Fibroblast of peridontal ligament (primary cell): ENCODE measurements at regions not wholly inside any gene's neighbourhood (a gene's known extent, or its start where the extent isn't known, plus 50 kb on each side); places are given as distances from the start of the nearest gene placed in this dataset.
A peak's percentile ranks its signal among the peaks of the same experiment; 100 is the strongest.
"Not testable (repeated sequence)": the region's sequence is repeated elsewhere in the genome, so short reads cannot be mapped to it uniquely, and the experiment has no call there.

Source experiments
- DNase-seq: peaks from one replicate; pipeline ENCODE4 v3.0.0-alpha.2; 2010; ENCODE audit errors: extremely low read depth

- not testable (repeated sequence) for DNase-seq
Observed at GRCh38 chr18:73324187-73324831, 456.5 kb upstream of the NETO1 start.

DNA sequence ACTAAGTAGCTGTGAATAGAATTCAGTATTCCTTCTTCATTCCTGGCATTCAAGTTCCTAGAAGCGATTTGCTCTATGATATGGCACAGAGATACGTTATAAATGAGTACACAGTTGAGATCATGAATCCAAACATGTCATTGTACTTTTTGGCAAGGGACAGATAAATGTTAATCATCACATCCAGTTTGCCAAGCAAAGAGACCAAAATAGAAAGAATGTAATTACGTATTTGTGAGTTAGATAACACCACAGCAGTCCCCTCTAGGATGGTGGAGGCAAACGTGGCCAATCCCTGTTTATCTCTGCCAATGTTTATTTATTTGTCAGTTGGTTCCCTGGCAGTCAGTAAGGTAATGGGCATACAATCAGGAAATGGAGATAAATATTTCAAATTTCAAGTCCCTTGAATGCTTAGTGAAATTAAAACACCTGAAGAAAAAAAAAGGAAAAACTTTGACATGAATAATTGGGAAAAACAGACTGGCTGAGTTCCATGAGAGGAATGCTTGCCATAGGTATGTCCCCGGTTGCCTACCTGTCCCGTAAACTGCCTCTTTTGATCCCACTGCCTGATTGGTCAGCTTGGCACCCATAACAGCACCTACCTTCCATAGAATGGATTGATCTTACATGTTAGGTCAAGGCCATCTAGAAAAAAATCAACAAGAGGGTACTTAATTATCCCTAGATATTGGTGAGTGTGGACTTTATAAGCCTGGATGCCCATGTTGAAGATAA lies 451.1 kb upstream of the NETO1 start:
- peak; percentile 4 for DNase-seq

DNA sequence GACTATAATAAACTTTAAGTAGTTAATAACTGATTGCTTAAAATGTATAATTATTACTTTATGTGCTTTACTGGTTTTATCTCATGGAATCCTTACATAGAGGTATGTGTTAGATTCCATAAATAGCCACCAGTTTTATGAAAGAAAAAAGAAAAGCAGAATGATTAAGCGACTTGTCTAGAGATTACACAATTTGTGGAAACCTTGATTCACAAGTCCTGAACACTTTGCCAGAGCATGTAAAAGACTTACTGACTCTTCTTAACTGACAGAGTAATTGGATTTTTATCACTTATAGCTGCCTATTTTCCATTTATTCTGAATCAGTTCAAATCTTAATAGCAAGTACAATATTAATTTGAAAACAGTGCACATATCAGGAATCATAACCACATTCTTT lies 448.7 kb upstream of the NETO1 start:
- peak; percentile 3 for DNase-seq

DNA sequence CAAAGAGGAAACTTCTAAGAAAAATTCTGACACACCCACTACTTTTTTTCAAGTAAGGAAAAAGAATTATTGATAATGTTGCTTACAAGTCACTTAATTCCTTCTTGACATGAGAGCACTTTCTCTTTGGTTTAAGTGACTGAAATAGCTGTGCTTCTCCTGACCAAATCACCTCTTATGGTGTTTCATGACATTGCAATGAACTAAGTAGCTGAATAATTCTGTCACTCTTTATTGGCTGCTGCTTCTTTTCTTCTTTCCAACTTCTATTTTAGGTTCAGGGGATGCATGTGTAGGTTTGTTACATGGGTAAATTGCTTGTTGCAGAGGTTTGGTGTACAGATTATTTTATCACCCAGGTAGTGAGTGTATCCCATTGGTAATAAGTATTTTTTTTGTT lies 447.6 kb upstream of the NETO1 start:
- no peak for DNase-seq

GRCh38 chr18:73313476-73313875 lies 445.7 kb upstream of the NETO1 start:
- DNase-seq: no peak

DNA sequence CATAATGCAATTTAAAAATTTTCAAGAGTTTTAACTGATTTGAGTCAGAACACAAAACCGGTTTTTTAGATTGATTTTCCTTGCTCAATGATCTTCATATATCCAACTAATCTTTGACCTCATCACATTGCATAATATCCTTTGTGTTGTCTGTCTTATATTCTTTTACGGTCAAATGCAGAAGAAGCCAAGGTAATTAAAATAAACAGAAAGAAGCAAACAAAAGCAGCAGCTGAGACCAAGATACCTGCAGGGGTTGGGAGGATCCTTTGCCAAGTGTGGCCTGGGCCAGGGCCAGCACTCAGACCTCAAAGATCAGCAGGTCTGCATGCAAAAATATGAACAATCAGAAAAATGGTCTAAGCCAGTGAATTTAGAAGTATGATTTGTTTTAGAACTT lies 428.9 kb upstream of the NETO1 start:
- no peak for DNase-seq

DNA sequence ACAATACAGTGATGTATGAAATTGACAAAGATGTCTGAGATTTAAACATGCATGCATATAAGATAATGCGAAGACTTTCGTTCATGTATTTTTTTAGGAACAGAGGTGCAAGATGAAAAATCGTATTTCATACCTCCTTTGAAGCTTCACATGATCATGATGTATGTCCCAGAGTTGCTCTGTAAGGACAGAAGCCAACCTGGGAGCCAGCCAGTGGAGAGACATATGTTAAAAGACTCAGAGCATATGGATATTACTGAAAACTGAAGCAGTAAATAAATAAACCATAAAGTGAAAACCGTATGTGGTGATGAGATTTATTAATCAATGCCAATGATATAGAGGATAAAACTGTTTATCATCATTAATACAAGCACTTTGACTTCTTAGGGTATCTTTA lies 424.4 kb upstream of the NETO1 start:
- no peak for DNase-seq

GRCh38 chr18:73288813-73289212 lies 421.0 kb upstream of the NETO1 start:
- DNase-seq: no peak

- no peak for DNase-seq
Observed at GRCh38 chr18:73286584-73286983, 418.8 kb upstream of the NETO1 start.

- DNase-seq: peak; percentile 15
Observed at GRCh38 chr18:73283788-73284187, 416.0 kb upstream of the NETO1 start.

DNA sequence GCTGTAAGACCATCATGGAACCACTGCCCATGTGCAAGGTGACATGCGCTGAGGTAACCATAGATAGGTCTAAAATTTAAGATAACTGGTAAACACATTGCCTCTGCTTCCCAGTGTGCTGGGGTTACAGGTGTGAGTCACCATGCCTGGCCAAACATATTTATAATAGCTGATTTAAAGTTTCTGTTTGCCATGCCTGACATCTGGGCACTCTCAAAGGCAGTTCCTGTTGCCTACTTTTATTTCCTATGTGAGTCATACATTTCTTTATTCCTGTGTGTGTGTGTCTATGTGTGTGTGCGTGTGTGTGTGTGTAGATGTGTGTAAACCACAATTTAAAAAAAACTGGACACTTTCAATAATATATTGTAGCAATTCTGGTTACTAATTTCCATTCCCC lies 415.2 kb upstream of the NETO1 start:
- no peak for DNase-seq

- no peak for DNase-seq
Observed at GRCh38 chr18:73279498-73279897, 411.7 kb upstream of the NETO1 start.

GRCh38 chr18:73274812-73275621 lies 407.2 kb upstream of the NETO1 start:
- no peak for DNase-seq

GRCh38 chr18:73270920-73271634 lies 403.3 kb upstream of the NETO1 start:
- DNase-seq: peak; percentile 6

DNA sequence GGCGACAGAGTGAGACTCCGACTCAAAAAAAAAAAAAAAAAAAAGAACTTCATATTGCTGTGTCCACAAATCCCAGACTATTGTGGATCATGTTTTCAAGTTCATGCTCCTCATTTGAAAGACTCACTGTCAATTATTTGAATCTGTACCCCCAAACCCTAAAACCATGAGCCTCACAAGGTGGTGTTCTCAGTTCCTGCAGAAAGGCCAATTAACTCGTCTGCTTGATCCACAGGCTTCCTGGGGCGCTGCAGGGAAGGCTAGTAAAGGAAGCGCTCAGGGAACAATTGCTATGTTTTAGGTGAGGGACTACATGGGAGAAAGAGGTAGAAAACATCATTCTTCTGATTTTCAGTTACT lies 396.8 kb upstream of the NETO1 start:
- no peak for DNase-seq

DNA sequence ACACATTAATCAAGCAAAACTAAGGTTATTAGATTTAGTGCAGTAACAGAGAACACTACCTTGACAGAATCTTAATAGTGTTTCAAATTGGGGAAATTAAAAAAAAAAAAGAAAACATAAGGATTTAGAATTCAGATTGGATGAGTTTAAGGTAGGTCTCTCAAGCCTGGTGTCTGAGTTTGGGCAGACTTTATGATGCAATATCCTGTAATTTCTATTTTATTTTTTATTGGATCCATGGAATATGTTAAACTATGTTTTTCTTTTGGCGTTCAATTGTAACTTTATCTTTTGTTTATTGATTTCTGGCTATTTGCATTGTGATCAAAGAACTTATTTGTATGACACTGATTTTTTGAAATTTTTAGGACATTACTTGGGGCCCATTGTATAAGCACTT lies 394.1 kb upstream of the NETO1 start:
- DNase-seq: no peak

- no peak for DNase-seq
Observed at GRCh38 chr18:73261243-73261642, 393.5 kb upstream of the NETO1 start.

- no peak for DNase-seq
Observed at GRCh38 chr18:73258375-73259087, 390.7 kb upstream of the NETO1 start.

GRCh38 chr18:73254564-73254963 lies 386.8 kb upstream of the NETO1 start:
- DNase-seq: no peak

DNA sequence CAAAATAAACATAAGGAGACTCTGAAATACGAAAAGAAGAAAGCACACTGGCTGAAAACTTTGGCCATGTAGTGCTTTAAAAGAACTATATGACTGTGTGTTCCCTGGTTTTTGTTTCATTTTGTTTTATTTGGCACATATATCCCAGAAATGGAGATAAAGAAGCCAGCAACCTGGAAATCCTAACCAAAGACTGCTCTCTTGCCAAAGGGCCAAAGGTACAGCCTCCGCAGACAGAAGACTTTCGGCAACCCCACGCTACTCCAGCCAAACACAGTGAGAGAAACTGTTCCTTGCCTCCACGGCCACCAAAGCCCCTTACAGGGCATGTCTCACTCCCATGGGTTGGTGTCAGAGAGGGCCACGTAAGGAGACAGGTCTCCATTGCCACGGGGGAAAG lies 381.2 kb upstream of the NETO1 start:
- DNase-seq: no peak

- no peak for DNase-seq
Observed at GRCh38 chr18:73246763-73247162, 379.0 kb upstream of the NETO1 start.

DNA sequence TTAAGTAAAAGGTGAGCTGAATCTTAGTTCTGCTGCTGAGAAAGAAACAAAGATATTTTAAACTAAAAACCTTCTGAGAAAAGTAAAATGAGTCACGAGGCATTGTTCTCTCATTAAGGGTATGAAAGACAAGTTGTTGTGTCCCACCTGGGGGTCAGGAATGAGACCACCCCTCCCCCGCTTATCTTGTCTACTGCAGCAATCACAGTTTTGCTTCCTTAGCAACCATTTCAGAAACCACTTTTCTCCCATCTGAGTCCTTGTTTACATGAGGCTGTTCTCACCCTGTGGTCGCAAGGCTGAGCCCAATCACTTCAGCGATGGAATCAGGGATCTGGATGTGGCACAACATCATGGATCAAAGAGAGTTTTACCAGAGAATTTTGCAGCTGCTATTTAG lies 377.6 kb upstream of the NETO1 start:
- DNase-seq: no peak
